Ishikawa (cell line): ENCODE measurements at regions not wholly inside any gene's neighbourhood (a gene's known extent, or its start where the extent isn't known, plus 50 kb on each side); places are given as distances from the start of the nearest gene placed in this dataset.

Experiments
- CEBPB ChIP-seq: IDR thresholded peaks from 2 replicates; pipeline ENCODE4 v1.6.1; 2012
- CREB1 ChIP-seq: IDR thresholded peaks from 2 replicates; pipeline ENCODE4 v1.6.1; 2012; ENCODE audit warnings: low read depth
- EGR1 ChIP-seq: IDR thresholded peaks from 2 replicates; pipeline ENCODE4 v1.6.1; 2012
- EP300 ChIP-seq: IDR thresholded peaks from 2 replicates; pipeline ENCODE4 v1.6.1; 2012; ENCODE audit warnings: borderline replicate concordance
- FOXM1 ChIP-seq: IDR thresholded peaks from 2 replicates; pipeline ENCODE4 v1.6.1; 2012; ENCODE audit warnings: low read depth, borderline replicate concordance
- MAX ChIP-seq: IDR thresholded peaks from 2 replicates; pipeline ENCODE4 v1.6.1; 2012
- NFIC ChIP-seq: IDR thresholded peaks from 2 replicates; pipeline ENCODE4 v1.6.1; 2012
- RAD21 ChIP-seq: IDR thresholded peaks from 2 replicates; pipeline ENCODE4 v1.6.1; 2012; ENCODE audit warnings: low read depth
- REST ChIP-seq: IDR thresholded peaks from 2 replicates; pipeline ENCODE4 v1.6.1; 2012; ENCODE audit warnings: low read depth, mild to moderate bottlenecking
- TAF1 ChIP-seq: IDR thresholded peaks from 2 replicates; pipeline ENCODE4 v1.6.1; 2012; ENCODE audit warnings: low read depth, mild to moderate bottlenecking
- TCF12 ChIP-seq: IDR thresholded peaks from 2 replicates; pipeline ENCODE4 v1.6.1; 2012; ENCODE audit warnings: low read depth
- TEAD4 ChIP-seq: IDR thresholded peaks from 2 replicates; pipeline ENCODE4 v1.6.1; 2012
- YY1 ChIP-seq: IDR thresholded peaks from 2 replicates; pipeline ENCODE4 v1.6.1; 2012; ENCODE audit warnings: low read depth
- TF ChIP-seq, protein P1 (sequence below): IDR thresholded peaks from 2 replicates; pipeline ENCODE4 v1.6.1; 2012

GRCh38 chr4:125522992-125523391, 208.2 kb downstream of the FAT4 start:
- no peak for TF ChIP-seq RAD21
- TF ChIP-seq FOXM1 = no peak
- no peak for TF ChIP-seq YY1
- TF ChIP-seq CREB1 = no peak
- TF ChIP-seq TAF1 = no peak
- no peak for TF ChIP-seq CEBPB
- TF ChIP-seq MAX = no peak
- no peak for TF ChIP-seq REST
- TF ChIP-seq TCF12 = no peak
- TF ChIP-seq EGR1 = no peak
- TF ChIP-seq, protein P1, sequence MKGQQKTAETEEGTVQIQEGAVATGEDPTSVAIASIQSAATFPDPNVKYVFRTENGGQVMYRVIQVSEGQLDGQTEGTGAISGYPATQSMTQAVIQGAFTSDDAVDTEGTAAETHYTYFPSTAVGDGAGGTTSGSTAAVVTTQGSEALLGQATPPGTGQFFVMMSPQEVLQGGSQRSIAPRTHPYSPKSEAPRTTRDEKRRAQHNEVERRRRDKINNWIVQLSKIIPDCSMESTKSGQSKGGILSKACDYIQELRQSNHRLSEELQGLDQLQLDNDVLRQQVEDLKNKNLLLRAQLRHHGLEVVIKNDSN = no peak
- TF ChIP-seq EP300 = no peak
- TF ChIP-seq NFIC = no peak
- no peak for TF ChIP-seq TEAD4
